T-helper 17 cell (primary cell): ENCODE measurements at regions not wholly inside any gene's neighbourhood (a gene's known extent, or its start where the extent isn't known, plus 50 kb on each side); places are given as distances from the start of the nearest gene placed in this dataset.
"Not testable (repeated sequence)": the region's sequence is repeated elsewhere in the genome, so short reads cannot be mapped to it uniquely, and the experiment has no call there.

Experiments
- ATAC-seq: fragments of 150-1000 bp; cut with Tn5 transposase; 2 replicates; pipeline ENCODE4 v1.10.0; 2021; ENCODE audit warnings: mild to moderate bottlenecking, moderate library complexity
- DNase-seq, 3 donors: peaks; one replicate each; pipeline versions ENCODE4 v3.0.0 to v3.0.0-alpha.2; 2020 to 2021
- H3K9me3 ChIP-seq: one replicate; pipeline ENCODE4 v1.7.0; 2013; ENCODE audit warnings: low read length, mild to moderate bottlenecking; ENCODE audit not compliant: control insufficient read depth, poor library complexity, severe bottlenecking
- H3K27ac Mint-ChIP-seq: one replicate; pipeline ENCODE4 v1.8.0; 2022; ENCODE audit warnings: mild to moderate bottlenecking, moderate library complexity, mixed read lengths
- H3K27me3 Mint-ChIP-seq: one replicate; pipeline ENCODE4 v1.8.0; 2022; ENCODE audit warnings: mixed read lengths
- H3K36me3 Mint-ChIP-seq: one replicate; pipeline ENCODE4 v1.8.0; 2022; ENCODE audit warnings: low read depth, mixed read lengths
- H3K4me1 Mint-ChIP-seq: one replicate; pipeline ENCODE4 v1.8.0; 2022; ENCODE audit warnings: mild to moderate bottlenecking, mixed read lengths
- H3K4me3 Mint-ChIP-seq: one replicate; pipeline ENCODE4 v1.8.0; 2022; ENCODE audit warnings: mild to moderate bottlenecking, moderate library complexity, mixed read lengths

GRCh38 chr18:14606546-14606945 is 63.1 kb upstream of the POTEC start:
- not testable (repeated sequence) for DNase-seq, H3K36me3 Mint-ChIP-seq, ATAC-seq, H3K27me3 Mint-ChIP-seq, H3K9me3 ChIP-seq
- Mint-ChIP-seq H3K4me3 (peak overlapping the region; percentile 13), H3K4me1 (peaks cover 11% of the 10 kb centered on the region), H3K27ac (peak overlapping the region; percentile 59)

- not testable (repeated sequence) for H3K4me3 Mint-ChIP-seq, H3K36me3 Mint-ChIP-seq, H3K27me3 Mint-ChIP-seq, ATAC-seq, H3K9me3 ChIP-seq, DNase-seq
- H3K27ac Mint-ChIP-seq, result peak overlapping the region; percentile 59
- peaks cover 11% of the 10 kb centered on the region for H3K4me1 Mint-ChIP-seq
These were observed 64.0 kb upstream of the POTEC start for GRCh38 chr18:14607360-14607759.

- not testable (repeated sequence) for H3K9me3 ChIP-seq, H3K4me1 Mint-ChIP-seq, H3K27ac Mint-ChIP-seq, H3K4me3 Mint-ChIP-seq, H3K36me3 Mint-ChIP-seq, H3K27me3 Mint-ChIP-seq, DNase-seq
- ATAC-seq, result peak; percentile 99
These were observed 69.0 kb upstream of the POTEC start for GRCh38 chr18:14612422-14612821.

- H3K27ac Mint-ChIP-seq, H3K4me1 Mint-ChIP-seq, H3K36me3 Mint-ChIP-seq, DNase-seq, ATAC-seq, H3K4me3 Mint-ChIP-seq, H3K9me3 ChIP-seq, H3K27me3 Mint-ChIP-seq: not testable (repeated sequence)
These were observed 71.1 kb upstream of the POTEC start for GRCh38 chr18:14614485-14614884.

- DNase-seq, H3K27ac Mint-ChIP-seq, H3K27me3 Mint-ChIP-seq, H3K4me3 Mint-ChIP-seq, ATAC-seq, H3K9me3 ChIP-seq, H3K4me1 Mint-ChIP-seq, H3K36me3 Mint-ChIP-seq: not testable (repeated sequence)
These were observed 83.9 kb upstream of the POTEC start for GRCh38 chr18:14627336-14627735.

GRCh38 chr18:14628323-14628978 is 85.1 kb upstream of the POTEC start:
- not testable (repeated sequence) for H3K36me3 Mint-ChIP-seq, H3K27ac Mint-ChIP-seq, H3K4me3 Mint-ChIP-seq, H3K9me3 ChIP-seq, H3K4me1 Mint-ChIP-seq, H3K27me3 Mint-ChIP-seq, ATAC-seq, DNase-seq

GRCh38 chr18:14628979-14629325 is 85.6 kb upstream of the POTEC start:
- H3K4me3 Mint-ChIP-seq, ATAC-seq, H3K27me3 Mint-ChIP-seq, DNase-seq, H3K9me3 ChIP-seq, H3K36me3 Mint-ChIP-seq, H3K27ac Mint-ChIP-seq, H3K4me1 Mint-ChIP-seq: not testable (repeated sequence)

- not testable (repeated sequence) for H3K27ac Mint-ChIP-seq, H3K36me3 Mint-ChIP-seq, H3K4me1 Mint-ChIP-seq, ATAC-seq, H3K9me3 ChIP-seq, H3K4me3 Mint-ChIP-seq, DNase-seq, H3K27me3 Mint-ChIP-seq
These were observed 89.6 kb upstream of the POTEC start for GRCh38 chr18:14632976-14633375.

- not testable (repeated sequence) for H3K9me3 ChIP-seq, H3K4me1 Mint-ChIP-seq, H3K27ac Mint-ChIP-seq, H3K4me3 Mint-ChIP-seq, H3K27me3 Mint-ChIP-seq, DNase-seq
- peaks cover 12% of the 10 kb centered on the region for H3K36me3 Mint-ChIP-seq
- ATAC-seq, result peak; percentile 57
These were observed 94.6 kb upstream of the POTEC start for GRCh38 chr18:14638008-14638407.

- peaks cover 12% of the 10 kb centered on the region for H3K36me3 Mint-ChIP-seq
- H3K27me3 Mint-ChIP-seq, ATAC-seq, H3K4me1 Mint-ChIP-seq, H3K9me3 ChIP-seq, H3K4me3 Mint-ChIP-seq, DNase-seq, H3K27ac Mint-ChIP-seq: not testable (repeated sequence)
These were observed 97.7 kb upstream of the POTEC start for GRCh38 chr18:14641121-14641520.

GRCh38 chr18:14643715-14644290 is 100.4 kb upstream of the POTEC start:
- H3K27me3 Mint-ChIP-seq, H3K4me1 Mint-ChIP-seq, H3K4me3 Mint-ChIP-seq, DNase-seq, ATAC-seq, H3K27ac Mint-ChIP-seq, H3K9me3 ChIP-seq: not testable (repeated sequence)
- peaks cover 12% of the 10 kb centered on the region for H3K36me3 Mint-ChIP-seq

- DNase-seq, H3K27me3 Mint-ChIP-seq, H3K27ac Mint-ChIP-seq, H3K36me3 Mint-ChIP-seq, ATAC-seq, H3K4me1 Mint-ChIP-seq, H3K9me3 ChIP-seq, H3K4me3 Mint-ChIP-seq: not testable (repeated sequence)
These were observed 54.9 kb upstream of the ANKRD30B start for GRCh38 chr18:14693051-14693450.

GRCh38 chr18:14693882-14694281 is 54.1 kb upstream of the ANKRD30B start:
- not testable (repeated sequence) for H3K4me1 Mint-ChIP-seq, H3K27ac Mint-ChIP-seq, DNase-seq, H3K36me3 Mint-ChIP-seq, ATAC-seq, H3K27me3 Mint-ChIP-seq, H3K9me3 ChIP-seq, H3K4me3 Mint-ChIP-seq

- ATAC-seq, H3K27me3 Mint-ChIP-seq, H3K36me3 Mint-ChIP-seq: not testable (repeated sequence)
These were observed 50.0 kb upstream of the ANKRD30B start for GRCh38 chr18:14698006-14698405.

More at GRCh38 chr18:14698006-14698405, 50.0 kb upstream of the ANKRD30B start:
- not testable (repeated sequence) for H3K4me3 Mint-ChIP-seq, H3K27ac Mint-ChIP-seq, DNase-seq, H3K4me1 Mint-ChIP-seq, H3K9me3 ChIP-seq
